HG03060 (cell line): ENCODE measurements at regions not wholly inside any gene's neighbourhood (a gene's known extent, or its start where the extent isn't known, plus 50 kb on each side); places are given as distances from the start of the nearest gene placed in this dataset.

Experiments used
- ATAC-seq: cut with Tn5 transposase; IDR thresholded peaks from one replicate; pipeline ENCODE4 v1.9.1; 2021; ENCODE audit warnings: low read depth, moderate number of reproducible peaks; ENCODE audit not compliant: unreplicated experiment

DNA sequence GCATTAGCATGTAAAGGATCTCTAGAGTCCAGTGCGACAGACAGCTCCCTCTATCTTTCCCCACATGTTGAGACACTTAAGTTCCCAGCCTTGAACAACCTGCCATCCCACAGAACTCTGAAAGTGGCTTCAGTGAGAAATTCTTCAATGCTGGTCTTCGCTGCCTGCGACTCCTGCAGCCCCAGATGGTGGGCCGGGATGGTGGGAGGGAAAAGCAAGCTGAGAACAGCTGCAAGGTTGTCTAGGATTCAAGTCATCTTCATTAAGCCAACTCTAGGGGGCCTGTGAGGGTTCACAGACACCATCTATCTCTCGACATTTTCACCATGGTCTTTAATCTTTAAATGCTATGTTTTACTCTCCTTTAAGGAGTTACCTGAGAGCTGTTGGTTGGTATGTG, 185.5 kb upstream of the C1orf174 start:
- ATAC-seq, result no peak

DNA sequence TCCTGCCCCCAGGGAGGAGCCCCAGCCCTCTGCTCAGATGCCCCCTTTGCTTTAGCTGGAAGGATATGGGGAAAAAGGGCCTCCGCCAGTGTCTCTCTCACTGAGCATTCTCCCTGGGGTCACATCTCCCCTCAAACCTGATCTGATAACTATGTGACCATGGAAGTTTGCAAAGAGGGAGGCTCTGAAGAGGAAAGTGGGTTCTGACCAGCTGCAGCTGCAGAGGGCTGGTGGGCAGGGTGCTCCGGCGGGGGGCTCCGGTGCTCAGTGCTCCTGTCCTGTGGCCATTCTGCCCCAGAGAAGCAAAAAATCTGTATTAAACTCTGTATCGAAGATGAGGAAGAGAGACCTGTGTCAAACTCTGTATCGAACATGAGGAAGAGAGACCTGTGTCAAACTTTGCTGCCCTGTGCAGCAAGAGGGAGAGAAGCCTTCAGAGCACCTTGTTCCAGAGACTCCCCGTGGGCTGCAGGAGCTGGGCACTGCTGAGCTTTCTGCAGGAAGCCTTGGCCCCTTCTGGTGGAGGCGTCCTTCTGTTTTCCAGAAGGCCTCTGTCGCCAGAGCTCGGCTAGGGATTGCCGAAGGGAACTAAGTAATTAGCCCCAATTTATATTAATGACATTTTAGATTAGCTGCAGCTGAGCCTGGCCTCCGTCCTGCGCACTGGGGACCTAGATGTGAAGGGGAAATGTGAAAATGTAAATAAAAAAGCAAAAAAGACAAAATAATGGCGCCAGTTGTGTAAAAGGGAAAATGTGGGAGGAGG, 186.2 kb upstream of the C1orf174 start:
- ATAC-seq, result no peak

DNA sequence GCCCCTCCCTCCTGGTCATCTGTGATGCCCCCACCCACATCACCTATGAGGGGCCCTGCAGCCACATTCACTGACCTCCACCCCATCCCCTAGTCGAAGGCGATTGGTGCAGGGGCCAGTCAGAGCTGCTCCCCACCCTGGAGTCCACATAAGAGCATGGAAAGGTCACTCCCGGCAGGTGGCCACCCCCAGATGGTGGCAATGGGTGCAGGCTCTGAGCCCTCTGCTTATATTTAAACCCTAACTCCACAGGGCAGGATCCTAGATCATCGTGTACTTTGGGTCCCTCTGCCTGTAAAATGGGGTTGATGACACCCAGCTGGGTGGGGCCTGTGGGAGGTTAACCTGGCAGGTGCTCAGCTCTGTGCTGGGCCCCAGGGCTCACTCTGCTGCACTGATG, 186.8 kb upstream of the C1orf174 start:
- ATAC-seq, result no peak

DNA sequence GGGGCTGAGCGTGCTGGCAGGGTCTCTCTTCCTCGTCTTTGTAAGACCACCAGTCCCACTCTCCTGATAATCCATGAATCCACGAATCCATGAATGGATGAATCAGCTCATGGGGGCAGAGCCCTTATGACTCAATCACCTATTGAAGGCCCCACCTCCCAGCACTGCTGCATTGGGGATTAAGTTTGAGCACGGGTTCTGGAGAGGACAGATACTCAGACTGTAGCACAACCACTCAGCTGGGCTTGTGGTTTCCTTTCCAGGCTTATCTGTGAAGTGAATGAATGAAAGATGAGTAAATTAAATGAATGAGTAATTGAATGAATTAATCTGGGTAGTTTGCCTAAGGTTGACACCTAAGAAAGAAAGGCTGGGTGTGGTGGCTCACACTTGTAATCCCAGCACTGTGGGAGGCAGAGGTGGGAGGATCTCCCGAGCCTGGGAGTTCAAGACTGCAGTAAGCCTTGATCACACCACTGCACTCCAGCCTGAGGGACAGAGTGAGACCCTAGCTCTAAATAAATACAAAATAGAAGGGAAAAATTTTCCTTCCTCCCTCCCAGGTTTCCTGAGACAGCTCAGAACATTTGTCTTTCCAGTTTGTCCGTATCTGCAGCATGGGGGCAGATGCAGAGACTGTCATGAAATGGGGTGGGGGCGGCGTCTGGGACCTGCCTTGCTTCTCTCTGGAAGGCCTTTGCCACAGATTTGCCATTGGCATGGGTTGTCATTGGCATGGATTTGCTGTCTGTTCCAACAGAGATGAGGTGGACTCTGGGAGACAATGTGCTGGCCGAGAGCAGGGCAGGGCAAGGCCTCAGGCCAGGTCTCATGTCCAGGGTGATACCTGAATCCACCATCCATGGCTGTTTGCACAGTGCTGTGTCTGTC, 187.7 kb upstream of the C1orf174 start:
- no peak for ATAC-seq

DNA sequence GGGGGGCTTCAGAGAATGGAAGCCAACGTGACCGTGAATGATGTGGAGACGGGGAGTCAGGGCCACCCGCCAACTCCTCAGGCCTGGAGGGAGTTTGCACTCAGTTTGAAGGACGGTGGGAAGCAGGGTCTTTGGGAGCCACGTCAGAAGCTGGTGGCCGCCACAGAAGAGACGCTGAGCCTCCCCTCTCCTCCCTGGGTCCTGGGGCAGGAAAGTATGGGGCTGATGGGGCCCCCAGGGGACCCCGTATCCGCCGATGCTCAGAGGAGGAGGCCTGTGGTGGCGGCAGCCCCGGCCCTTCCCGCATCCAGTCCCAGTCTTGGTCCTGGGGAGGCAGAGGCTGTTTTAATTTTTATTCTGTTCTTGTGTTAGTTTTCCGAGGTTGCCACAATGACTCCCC, 188.6 kb upstream of the C1orf174 start:
- ATAC-seq, result no peak

DNA sequence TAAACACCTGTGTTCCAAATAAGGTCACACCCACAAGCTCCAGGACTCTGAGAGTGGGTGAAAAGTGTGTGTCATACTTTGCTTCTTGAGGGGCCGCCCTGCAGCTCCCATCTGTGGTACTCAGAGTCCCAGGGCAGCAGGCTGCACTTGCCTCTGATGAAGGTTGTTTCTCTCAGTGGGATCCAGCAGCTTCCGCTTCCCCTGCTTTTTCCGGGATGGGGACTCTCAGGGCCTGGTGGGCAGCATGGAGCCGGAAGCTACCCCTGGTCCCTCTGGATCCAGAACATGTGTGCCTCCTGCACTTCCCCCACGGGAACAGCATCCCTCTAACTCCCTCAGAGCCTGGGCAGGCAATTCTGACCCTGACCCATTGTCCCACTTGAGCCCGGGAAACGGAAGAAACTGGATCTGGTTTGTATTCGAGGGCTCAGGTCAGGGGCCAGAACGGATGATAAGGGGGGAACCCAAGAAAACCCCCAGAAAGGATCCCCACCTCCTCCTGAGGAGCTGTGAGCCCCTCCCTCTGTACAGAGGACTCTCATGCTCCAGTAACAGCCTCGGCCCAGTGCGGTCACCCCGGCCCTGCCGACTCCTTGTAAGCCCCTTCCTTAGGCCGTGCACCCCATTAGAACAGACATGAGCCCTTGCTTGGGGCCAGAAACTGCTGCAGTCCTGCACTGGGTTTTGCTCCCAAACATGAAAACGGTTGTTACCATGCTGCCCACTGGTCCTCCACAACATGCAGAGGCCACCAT, 189.5 kb upstream of the C1orf174 start:
- no peak for ATAC-seq

DNA sequence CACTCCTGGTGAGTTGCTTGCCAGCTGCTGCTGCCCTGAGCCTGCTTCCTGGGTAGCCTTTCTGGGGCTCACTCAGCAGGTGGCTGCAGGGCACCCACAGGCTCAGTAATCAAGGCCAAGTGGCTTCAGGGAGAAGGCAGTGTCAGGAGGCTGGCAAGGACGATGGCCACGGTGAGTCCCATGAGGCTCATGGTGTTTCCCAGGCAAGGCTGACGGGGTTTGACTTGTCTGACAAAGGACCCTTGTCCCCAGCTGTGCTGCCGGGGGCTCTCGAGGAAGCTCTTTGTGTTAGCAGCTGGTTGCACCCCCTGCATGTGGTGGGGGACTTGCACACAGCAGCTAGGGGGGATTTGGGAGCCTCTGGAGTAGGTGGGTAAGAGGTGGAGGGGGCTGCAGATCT, 190.5 kb upstream of the C1orf174 start:
- no peak for ATAC-seq

DNA sequence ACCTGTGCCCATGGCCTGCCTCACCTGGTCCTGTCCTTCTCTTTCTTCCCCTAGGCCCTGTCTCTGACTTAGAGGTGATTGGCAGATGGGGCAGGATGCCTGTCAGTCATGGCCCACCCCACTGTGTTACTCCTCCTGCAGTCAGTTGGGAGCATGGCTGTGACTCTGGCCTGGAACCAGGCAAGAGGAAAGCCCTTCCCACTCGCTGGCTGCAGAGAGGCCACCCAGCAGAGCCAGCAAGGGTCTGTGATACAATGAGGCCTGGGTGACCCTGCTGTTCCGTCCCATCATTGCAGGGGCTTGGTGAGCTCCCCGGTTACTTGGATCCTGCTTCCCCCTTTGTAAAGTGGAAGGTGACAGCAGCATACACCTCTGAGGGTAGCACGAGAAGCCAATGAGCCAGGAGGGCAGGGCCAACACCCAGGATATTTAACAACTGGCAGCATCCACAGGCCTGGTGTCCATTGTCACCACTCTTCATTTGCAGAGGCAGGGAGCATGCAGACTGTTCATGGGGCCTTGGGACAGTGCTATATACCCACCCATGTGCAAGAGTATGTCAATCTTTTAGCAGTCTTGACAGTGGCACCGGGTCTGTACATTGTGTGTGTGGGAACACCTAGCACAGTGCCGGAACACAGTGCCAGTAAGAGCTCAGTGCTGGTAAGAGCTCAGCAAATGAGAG, 191.0 kb upstream of the C1orf174 start:
- ATAC-seq, result no peak

DNA sequence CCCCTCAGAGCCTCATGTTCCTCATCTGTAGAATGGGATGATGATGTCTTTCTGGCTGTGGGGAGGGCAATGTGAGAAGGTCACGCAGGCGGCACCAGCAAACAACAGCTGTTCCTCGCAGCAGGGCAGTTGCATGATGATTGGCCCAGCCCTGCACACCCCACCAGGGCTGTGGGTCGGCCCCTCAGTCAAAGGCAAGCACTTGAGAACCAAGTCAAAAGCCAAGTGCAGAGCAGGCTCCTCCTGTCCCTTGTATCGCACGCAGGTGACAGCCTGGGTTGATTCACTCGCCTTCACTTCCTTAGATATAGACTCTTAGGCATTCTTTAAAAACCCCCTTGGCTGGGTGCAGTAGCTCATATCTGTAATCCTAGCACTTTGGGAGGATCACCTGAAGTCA, 191.9 kb upstream of the C1orf174 start:
- no peak for ATAC-seq

DNA sequence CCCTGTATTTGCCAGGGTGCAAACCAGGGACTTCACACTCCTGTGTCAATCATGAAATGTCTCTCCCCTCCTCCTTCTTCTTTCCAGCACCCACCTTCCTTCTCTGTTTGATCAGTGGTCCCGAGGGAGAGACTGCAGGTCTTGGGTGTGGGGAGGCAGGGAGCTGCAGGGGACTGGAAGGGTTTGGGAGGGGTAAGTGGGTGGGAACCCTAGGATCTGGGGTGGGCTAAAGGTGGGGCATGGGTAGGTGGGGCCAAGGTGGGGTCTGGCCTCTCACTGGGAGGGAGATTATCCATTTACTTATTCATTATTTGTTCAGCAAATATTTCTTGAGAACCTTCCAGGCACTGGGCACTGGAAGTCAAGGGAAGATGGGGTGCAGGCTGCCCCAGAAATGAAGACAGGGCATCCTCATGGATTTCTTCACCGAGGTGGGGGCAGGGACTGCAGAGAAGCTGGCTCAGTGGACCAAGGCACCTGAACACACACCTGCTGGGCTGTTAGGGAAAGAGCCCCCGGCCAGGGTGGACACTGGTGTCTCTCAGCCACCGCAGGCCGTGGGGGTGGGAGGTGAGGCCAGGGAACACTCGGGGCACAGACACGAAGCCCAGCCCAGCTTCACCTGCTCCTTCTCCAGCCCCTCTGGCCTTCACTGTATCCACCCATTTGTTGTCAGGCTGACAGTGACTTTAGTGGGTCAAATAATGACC, 193.9 kb upstream of the C1orf174 start:
- no peak for ATAC-seq

DNA sequence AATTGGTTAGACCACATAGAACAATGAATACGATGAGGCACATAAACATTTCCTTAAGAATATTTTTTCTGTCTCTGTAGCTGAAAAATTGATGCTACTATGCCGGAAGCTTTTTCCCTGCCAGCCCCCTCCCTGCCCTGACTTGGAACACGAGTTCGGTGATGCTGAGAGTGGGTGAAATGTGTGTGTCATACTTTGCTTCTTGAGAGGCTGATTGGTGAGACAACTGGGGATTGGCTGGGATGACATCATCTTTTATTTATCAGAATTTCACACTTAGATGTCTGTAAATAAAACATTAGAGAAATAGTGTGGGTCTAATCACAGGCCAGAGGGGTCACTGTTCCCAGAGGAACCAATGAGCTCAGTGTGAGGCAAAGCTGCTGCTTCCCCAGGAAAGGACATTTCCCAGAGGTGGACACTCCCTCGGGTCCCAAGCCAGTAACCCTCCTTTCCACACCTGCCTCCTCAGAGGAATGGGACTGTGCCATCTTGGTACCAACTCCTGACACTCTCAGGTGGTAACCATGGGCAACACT, 195.4 kb upstream of the C1orf174 start:
- ATAC-seq, result no peak

DNA sequence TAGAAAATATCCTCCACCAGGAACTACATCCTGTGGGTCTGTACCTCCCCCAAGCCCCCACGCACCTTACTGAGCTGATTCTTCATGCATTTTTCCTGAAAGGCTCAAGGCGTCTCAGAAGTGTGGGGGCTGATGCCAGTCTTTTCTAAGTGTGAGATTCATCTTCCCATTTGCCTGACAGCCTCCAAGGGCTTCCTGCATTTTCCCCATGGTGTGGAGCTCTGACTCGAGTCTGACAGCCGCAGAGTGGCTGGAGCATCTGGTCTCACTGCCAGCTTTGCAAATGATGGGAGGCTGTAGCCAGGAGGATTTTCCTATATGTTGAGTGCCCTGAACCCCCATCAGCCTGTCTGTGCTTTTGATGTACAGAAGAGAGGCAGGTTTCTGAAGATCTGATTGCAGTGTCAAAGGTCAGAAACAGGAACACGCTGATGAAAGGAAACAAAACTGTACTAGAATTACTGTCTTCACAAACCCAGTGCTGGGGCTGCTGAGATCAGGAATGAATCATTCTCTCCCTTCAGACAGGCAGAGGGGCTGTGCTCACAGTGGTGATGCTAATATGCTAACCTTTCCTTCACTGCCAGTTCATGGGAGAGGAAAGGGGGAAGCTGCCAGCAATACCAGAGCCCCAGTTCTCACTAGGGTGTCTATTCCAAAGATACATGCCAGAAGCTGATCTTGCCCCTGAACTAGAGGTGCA, 201.5 kb upstream of the C1orf174 start:
- no peak for ATAC-seq

DNA sequence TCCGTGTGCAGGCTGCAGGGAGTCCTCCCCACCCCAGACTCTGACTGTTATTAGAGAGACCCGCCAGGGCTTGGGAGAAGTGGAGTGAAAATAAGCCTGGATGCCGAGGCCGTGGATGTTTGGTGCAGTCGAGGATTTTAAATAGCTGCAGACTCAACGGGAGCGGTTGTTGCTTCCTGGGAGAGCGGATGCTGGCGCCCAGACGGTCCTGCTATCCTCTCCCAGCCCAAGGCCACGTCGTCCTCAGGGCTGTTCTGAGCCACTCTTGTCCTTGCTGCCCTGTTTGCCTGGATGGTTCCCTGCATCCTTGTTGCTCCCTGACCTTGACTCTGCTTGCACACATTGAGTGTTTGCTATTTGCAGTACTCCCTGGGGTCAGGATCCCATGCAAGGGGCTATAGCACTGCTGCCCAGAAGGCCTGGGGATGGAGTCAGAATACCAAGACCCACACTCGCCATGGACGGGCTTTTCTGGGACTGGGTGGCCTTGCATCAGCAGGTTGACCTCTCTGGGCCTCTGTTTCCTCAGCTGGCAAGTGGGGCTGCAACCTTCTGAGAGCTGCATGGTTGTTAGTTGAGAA, 205.3 kb upstream of the C1orf174 start:
- no peak for ATAC-seq

DNA sequence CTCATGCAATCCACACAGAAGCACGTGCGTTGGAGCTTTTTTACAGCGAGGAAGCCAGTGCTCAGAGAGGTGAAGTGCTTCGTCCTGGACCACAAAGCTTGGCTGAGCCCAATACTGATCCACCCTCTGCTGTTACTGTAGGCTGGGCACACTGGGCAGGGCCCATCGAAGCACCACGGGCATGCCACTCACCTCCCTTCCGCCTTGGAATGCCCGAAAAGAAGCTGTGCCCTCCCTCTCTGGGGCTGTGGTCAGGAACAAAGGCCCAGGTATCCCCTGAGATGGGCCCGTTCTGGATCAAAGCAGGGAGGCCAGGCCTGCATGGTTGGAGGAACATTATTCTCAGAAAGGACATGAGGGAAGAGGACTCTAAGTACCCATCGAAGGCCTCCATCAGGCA, 206.7 kb upstream of the C1orf174 start:
- no peak for ATAC-seq

DNA sequence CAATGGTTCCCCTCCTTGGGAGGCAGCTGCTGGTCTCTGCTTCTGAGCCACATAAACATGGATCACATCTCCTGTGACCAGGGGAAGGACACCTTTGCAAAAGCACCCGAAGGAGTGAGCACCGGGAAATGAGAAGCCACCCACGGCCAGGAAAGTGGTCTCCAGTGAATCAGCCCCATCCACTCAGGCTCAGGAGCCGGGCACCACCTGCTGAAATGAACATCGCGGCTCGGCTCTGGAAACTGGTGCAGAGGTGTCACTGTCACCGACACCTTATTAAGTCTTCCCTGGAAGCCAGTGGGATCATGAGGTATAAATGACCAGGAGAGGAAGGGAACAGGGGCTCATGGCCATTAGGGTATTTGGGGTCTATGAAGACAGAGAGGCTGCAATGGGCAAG, 207.2 kb upstream of the C1orf174 start:
- ATAC-seq, result no peak

DNA sequence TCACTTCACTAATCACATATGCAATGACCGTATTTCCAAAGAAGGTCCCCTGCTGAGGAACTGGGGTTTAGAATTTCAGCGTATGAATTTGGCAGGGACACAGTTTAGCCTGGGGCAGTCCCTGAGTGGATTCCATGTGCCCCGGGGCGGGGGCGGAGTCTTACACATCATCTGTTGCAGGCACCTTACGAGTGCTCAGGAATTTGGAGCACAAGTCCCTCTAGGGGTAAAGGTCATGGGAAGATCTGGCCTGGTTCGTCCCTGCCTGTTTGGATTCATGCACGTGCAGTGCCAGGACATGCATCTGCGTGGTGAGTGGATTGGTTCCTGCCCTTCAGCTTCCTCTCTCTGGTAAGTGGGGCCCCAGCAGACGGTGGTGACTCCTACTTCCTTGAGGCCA, 208.3 kb upstream of the C1orf174 start:
- ATAC-seq, result no peak

DNA sequence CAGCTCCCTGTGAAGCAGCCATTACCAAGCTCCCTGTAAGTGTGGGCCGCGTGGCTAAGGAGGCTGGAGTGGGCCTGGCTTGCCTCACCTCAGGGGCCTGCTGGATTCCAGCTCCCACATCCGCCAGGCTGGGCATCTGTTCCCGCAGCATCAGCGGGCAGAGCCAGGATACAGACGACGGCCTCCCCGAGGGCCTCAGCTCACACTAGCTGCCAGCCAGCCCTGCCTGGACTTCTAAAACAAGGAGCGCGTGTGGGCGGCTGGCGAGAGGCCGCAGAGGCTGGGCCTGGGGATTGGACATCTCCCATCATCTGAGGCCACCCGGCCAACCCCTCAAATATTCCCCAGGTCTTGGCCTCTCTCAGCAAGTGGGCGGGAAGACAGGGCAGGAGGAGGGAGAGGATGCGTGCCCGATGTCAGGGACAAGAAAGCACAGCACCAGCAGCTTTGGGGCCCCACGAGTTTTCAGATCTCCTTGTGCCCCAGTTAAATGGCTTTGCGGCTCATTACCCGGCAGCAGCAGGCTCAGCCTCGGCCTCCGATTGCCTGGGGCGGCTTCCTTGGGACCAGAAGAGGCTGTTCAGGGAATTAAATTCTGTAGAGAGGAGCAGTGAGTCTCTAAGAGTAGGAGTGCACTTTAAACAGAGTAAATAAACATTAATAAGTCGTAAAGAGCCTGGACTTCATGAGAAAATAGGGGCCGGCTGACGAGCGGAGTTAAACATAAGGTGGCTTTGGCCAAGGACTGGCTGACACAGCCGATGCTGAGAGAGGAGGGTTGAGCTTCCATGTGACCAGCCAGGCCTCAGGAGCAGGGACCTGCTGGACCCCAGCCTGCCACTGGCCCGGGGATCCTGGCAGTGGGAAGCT, 208.9 kb upstream of the C1orf174 start:
- ATAC-seq, result no peak

DNA sequence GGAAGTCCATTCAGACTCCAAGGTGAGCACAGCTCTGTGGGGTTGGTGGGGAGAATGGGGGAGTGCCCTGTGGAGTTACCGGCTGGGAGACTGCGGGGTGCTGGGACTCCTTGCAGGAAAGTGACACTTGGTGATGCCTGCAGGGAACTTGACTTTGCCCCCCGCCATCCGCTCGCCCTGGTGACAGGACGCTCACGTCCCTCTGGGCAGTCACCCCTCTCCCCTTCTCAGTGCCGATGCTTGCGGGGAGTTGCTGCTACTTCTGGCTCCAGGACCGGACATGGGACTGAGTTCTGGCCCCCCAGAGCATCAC, 209.5 kb upstream of the C1orf174 start:
- no peak for ATAC-seq
